ENCODE measurements at regions not wholly inside any gene's neighbourhood (a gene's known extent, or its start where the extent isn't known, plus 50 kb on each side); places are given as distances from the start of the nearest gene placed in this dataset.
"Not testable (repeated sequence)": the region's sequence is repeated elsewhere in the genome, so short reads cannot be mapped to it uniquely, and the experiment has no call there.

GRCh38 chr19:28541602-28542393 lies 671.2 kb downstream of the UQCRFS1 start:
- no peak for TF ChIP-seq CTCF (IDR thresholded peaks at IDR 0.05; ENCODE audit: insufficient read depth, low read depth, low read length, missing control alignments)
- no peak overlapping the region for H3K4me3 ChIP-seq (ENCODE audit: low read length)
- DNase-seq (ENCODE audit: low read depth): no peak

GRCh38 chr19:28541029-28541428 lies 671.9 kb downstream of the UQCRFS1 start:
- H3K4me3 ChIP-seq (ENCODE audit: low read length): no peak overlapping the region
- DNase-seq (ENCODE audit: low read depth): no peak
- TF ChIP-seq CTCF (IDR thresholded peaks at IDR 0.05; ENCODE audit: insufficient read depth, low read depth, low read length, missing control alignments): no peak

GRCh38 chr19:28540385-28540784 lies 672.6 kb downstream of the UQCRFS1 start:
- not testable (repeated sequence) for DNase-seq (ENCODE audit: low read depth); H3K4me3 ChIP-seq (ENCODE audit: low read length)

- no peak for DNase-seq (ENCODE audit: low read depth)
- TF ChIP-seq CTCF (IDR thresholded peaks at IDR 0.05; ENCODE audit: insufficient read depth, low read depth, low read length, missing control alignments): no peak
- H3K4me3 ChIP-seq (ENCODE audit: low read length): no peak overlapping the region
These were observed 673.2 kb downstream of the UQCRFS1 start for GRCh38 chr19:28539759-28540158.

GRCh38 chr19:28538579-28538978 lies 674.4 kb downstream of the UQCRFS1 start:
- not testable (repeated sequence) for H3K4me3 ChIP-seq (ENCODE audit: low read length)

GRCh38 chr19:28537896-28538295 lies 675.1 kb downstream of the UQCRFS1 start:
- DNase-seq (ENCODE audit: low read depth): no peak
- TF ChIP-seq CTCF (IDR thresholded peaks at IDR 0.05; ENCODE audit: insufficient read depth, low read depth, low read length, missing control alignments): no peak
- no peak overlapping the region for H3K4me3 ChIP-seq (ENCODE audit: low read length)

More at GRCh38 chr19:28538579-28538978, 674.4 kb downstream of the UQCRFS1 start:
- DNase-seq (ENCODE audit: low read depth): not testable (repeated sequence)

GRCh38 chr19:28537079-28537478 lies 675.9 kb downstream of the UQCRFS1 start:
- no peak for TF ChIP-seq CTCF (IDR thresholded peaks at IDR 0.05; ENCODE audit: insufficient read depth, low read depth, low read length, missing control alignments)
- no peak overlapping the region for H3K4me3 ChIP-seq (ENCODE audit: low read length)
- no peak for DNase-seq (ENCODE audit: low read depth)

- DNase-seq (ENCODE audit: low read depth): no peak
- TF ChIP-seq CTCF (IDR thresholded peaks at IDR 0.05; ENCODE audit: insufficient read depth, low read depth, low read length, missing control alignments): no peak
- no peak overlapping the region for H3K4me3 ChIP-seq (ENCODE audit: low read length)
These were observed 677.6 kb downstream of the UQCRFS1 start for GRCh38 chr19:28535352-28535775.

Measured in epithelial cell of esophagus (primary cell).